ENCODE measurements at regions not wholly inside any gene's neighbourhood (a gene's known extent, or its start where the extent isn't known, plus 50 kb on each side); places are given as distances from the start of the nearest gene placed in this dataset.

DNA sequence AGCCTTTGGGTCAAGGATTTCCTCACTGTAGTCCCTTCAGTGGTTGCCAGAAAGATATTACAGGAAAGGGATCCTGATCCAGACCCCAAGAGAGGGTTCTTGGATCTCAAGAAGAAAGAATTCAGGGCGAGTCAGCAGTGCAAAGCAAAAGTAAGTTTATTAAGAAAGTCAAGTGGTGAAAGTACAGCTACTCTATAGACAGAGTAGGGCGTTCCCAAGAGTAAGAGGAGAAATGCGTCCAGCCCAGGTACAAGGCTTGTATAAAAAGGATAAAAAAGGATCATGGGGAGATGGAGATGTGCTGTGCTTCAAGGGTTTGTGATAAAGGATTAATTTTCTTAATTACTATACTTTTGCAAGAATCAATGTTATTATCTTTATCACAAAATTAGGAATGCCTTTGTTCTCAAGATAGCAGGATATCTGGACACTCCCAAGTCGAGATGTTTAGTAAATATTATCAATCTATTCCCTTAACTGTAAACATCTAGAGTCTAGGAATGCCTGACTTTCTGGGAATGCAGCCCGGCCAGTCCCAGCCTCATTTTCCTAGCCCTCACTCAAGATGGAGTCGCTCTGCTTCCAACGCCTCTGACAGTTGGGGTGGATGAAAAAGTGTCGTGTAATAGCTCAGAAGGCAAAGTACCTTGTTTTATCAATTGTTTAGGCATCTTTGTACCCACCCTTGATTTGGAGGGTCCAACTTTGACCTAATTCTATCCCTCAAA, 360.7 kb downstream of the GPM6A start:
- Histone ChIP-seq H3K79me2 (ENCODE audit: insufficient read depth, low read length) (no peaks in the 10 kb centered on the region), H3K9ac (ENCODE audit: low read depth, low read length, poor library complexity, severe bottlenecking) (no peak overlapping the region), H3K4me1 (ENCODE audit: insufficient read depth, low read length, poor library complexity, severe bottlenecking) (no peaks in the 10 kb centered on the region), H3K36me3 (ENCODE audit: insufficient read depth, low read length) (no peaks in the 10 kb centered on the region), H3K27me3 (ENCODE audit: insufficient read depth, low read length, poor library complexity, severe bottlenecking) (no peaks in the 10 kb centered on the region), H4K20me1 (ENCODE audit: insufficient read depth, low read length, poor library complexity, severe bottlenecking) (no peaks in the 10 kb centered on the region), H3F3A (ENCODE audit: low read depth) (no peaks in the 10 kb centered on the region), H3K9me3 (ENCODE audit: insufficient read depth, low read depth, low read length) (no peaks in the 10 kb centered on the region), H3K9me2 (replicated peaks; ENCODE audit: low read depth, low read length) (no peaks in the 10 kb centered on the region), H3K4me3 (ENCODE audit: low read length, poor library complexity, severe bottlenecking) (no peak overlapping the region), H3K4me2 (ENCODE audit: low read depth, low read length, poor library complexity, severe bottlenecking) (no peak overlapping the region), H2AFZ (ENCODE audit: low read length) (no peak overlapping the region)
- TF ChIP-seq EZH2phosphoT487 (IDR thresholded peaks at IDR 0.05; ENCODE audit: borderline replicate concordance) (no peak), CTCF (conservative IDR thresholded peaks at IDR 0.05; ENCODE audit: low read length) (no peak)

DNA sequence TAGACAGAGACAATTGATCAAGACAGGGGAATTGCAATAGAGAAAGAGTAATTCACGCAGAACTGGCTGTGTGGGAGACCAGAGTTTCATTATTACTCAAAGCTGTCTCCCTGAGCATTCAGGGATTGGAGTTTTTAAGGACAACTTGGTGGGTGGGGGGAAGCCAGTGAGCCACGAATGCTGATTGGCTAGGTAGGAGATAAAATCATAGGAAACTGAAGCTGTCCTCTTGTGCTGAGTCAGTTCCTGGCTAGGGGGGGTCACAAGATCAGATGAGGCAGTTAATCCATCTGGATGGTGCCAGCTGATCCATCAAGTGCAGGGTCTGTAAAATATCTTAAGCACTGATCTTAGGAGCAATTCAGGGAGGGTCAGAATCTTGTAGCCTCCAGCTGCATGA, 358.6 kb downstream of the GPM6A start:
- H3K27me3 ChIP-seq (ENCODE audit: insufficient read depth, low read length, poor library complexity, severe bottlenecking): no peaks in the 10 kb centered on the region
- H3K9me3 ChIP-seq (ENCODE audit: insufficient read depth, low read depth, low read length): no peaks in the 10 kb centered on the region
- TF ChIP-seq EZH2phosphoT487 (IDR thresholded peaks at IDR 0.05; ENCODE audit: borderline replicate concordance) (no peak), CTCF (conservative IDR thresholded peaks at IDR 0.05; ENCODE audit: low read length) (no peak)
- H3K9me2 ChIP-seq (replicated peaks; ENCODE audit: low read depth, low read length): no peaks in the 10 kb centered on the region
- no peaks in the 10 kb centered on the region for H3K36me3 ChIP-seq (ENCODE audit: insufficient read depth, low read length)
- H3K79me2 ChIP-seq (ENCODE audit: insufficient read depth, low read length): no peaks in the 10 kb centered on the region
- no peaks in the 10 kb centered on the region for H4K20me1 ChIP-seq (ENCODE audit: insufficient read depth, low read length, poor library complexity, severe bottlenecking)
- H3K9ac ChIP-seq (ENCODE audit: low read depth, low read length, poor library complexity, severe bottlenecking): no peak overlapping the region
- no peaks in the 10 kb centered on the region for H3F3A ChIP-seq (ENCODE audit: low read depth)
- H3K4me1 ChIP-seq (ENCODE audit: insufficient read depth, low read length, poor library complexity, severe bottlenecking): no peaks in the 10 kb centered on the region
- H2AFZ ChIP-seq (ENCODE audit: low read length): no peak overlapping the region
- H3K4me2 ChIP-seq (ENCODE audit: low read depth, low read length, poor library complexity, severe bottlenecking): no peak overlapping the region
- H3K4me3 ChIP-seq (ENCODE audit: low read length, poor library complexity, severe bottlenecking): no peak overlapping the region

GRCh38 chr4:175456131-175456530, 355.9 kb downstream of the GPM6A start:
- no peaks in the 10 kb centered on the region for H3K27me3 ChIP-seq (ENCODE audit: insufficient read depth, low read length, poor library complexity, severe bottlenecking)
- no peak overlapping the region for H3K9ac ChIP-seq (ENCODE audit: low read depth, low read length, poor library complexity, severe bottlenecking)
- TF ChIP-seq EZH2phosphoT487 (IDR thresholded peaks at IDR 0.05; ENCODE audit: borderline replicate concordance) (no peak), CTCF (conservative IDR thresholded peaks at IDR 0.05; ENCODE audit: low read length) (no peak)
- no peaks in the 10 kb centered on the region for H3K9me2 ChIP-seq (replicated peaks; ENCODE audit: low read depth, low read length)
- H4K20me1 ChIP-seq (ENCODE audit: insufficient read depth, low read length, poor library complexity, severe bottlenecking): no peaks in the 10 kb centered on the region
- no peaks in the 10 kb centered on the region for H3F3A ChIP-seq (ENCODE audit: low read depth)
- H3K79me2 ChIP-seq (ENCODE audit: insufficient read depth, low read length): no peaks in the 10 kb centered on the region
- H3K36me3 ChIP-seq (ENCODE audit: insufficient read depth, low read length): no peaks in the 10 kb centered on the region
- H3K4me3 ChIP-seq (ENCODE audit: low read length, poor library complexity, severe bottlenecking): no peak overlapping the region
- H3K9me3 ChIP-seq (ENCODE audit: insufficient read depth, low read depth, low read length): no peaks in the 10 kb centered on the region
- H2AFZ ChIP-seq (ENCODE audit: low read length): no peak overlapping the region
- H3K4me1 ChIP-seq (ENCODE audit: insufficient read depth, low read length, poor library complexity, severe bottlenecking): no peaks in the 10 kb centered on the region
- H3K4me2 ChIP-seq (ENCODE audit: low read depth, low read length, poor library complexity, severe bottlenecking): no peak overlapping the region
